ENCODE measurements at regions not wholly inside any gene's neighbourhood (a gene's known extent, or its start where the extent isn't known, plus 50 kb on each side); places are given as distances from the start of the nearest gene placed in this dataset.

DNA sequence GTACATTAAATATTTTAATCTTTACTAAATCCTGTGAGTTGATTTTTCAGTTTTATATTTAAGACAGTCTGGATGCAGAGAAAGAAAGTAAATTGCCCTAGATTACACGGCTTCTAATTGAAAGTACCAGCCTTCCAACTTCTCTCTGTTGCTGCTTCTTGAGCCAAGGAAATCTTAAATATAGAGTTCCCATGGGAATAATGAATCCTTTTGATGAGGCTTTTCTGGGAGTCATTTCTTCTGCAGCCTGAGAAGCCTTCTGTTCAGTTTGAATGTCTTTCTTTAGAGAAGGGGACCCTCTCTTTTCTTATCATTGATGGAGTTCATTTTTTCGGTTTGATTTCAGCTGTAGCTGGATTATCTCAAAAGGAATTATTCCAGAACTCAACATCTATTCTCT, 317.3 kb upstream of the PTPRD start:
- 83% methylated on average over 2 of the region's 2 CpGs for WGBS (ENCODE audit: low lambda C conversion rate, missing lambda C conversion rate)
- no peak overlapping the region for H2AFZ ChIP-seq
- no peaks in the 10 kb centered on the region for H3K27me3 ChIP-seq
- no peaks in the 10 kb centered on the region for H3K9me2 ChIP-seq (replicated peaks; ENCODE audit: insufficient read depth)
- H3K4me1 ChIP-seq (ENCODE audit: insufficient read depth): no peaks in the 10 kb centered on the region
- no peaks in the 10 kb centered on the region for H3K79me2 ChIP-seq
- no peak overlapping the region for H3K4me2 ChIP-seq
- H3K9me3 ChIP-seq (ENCODE audit: low read depth): no peaks in the 10 kb centered on the region
- TF ChIP-seq, protein P1, sequence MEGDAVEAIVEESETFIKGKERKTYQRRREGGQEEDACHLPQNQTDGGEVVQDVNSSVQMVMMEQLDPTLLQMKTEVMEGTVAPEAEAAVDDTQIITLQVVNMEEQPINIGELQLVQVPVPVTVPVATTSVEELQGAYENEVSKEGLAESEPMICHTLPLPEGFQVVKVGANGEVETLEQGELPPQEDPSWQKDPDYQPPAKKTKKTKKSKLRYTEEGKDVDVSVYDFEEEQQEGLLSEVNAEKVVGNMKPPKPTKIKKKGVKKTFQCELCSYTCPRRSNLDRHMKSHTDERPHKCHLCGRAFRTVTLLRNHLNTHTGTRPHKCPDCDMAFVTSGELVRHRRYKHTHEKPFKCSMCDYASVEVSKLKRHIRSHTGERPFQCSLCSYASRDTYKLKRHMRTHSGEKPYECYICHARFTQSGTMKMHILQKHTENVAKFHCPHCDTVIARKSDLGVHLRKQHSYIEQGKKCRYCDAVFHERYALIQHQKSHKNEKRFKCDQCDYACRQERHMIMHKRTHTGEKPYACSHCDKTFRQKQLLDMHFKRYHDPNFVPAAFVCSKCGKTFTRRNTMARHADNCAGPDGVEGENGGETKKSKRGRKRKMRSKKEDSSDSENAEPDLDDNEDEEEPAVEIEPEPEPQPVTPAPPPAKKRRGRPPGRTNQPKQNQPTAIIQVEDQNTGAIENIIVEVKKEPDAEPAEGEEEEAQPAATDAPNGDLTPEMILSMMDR (IDR thresholded peaks at IDR 0.05; ENCODE audit: poor library complexity): no peak
- no peak overlapping the region for H3K27ac ChIP-seq
- no peaks in the 10 kb centered on the region for H4K20me1 ChIP-seq (ENCODE audit: insufficient read depth, poor library complexity, severe bottlenecking)
- no peak overlapping the region for H3K4me3 ChIP-seq
- H3K36me3 ChIP-seq (replicated peaks; ENCODE audit: insufficient read depth, low read depth): no peaks in the 10 kb centered on the region
- no peak for DNase-seq (ENCODE audit: low spot score)

DNA sequence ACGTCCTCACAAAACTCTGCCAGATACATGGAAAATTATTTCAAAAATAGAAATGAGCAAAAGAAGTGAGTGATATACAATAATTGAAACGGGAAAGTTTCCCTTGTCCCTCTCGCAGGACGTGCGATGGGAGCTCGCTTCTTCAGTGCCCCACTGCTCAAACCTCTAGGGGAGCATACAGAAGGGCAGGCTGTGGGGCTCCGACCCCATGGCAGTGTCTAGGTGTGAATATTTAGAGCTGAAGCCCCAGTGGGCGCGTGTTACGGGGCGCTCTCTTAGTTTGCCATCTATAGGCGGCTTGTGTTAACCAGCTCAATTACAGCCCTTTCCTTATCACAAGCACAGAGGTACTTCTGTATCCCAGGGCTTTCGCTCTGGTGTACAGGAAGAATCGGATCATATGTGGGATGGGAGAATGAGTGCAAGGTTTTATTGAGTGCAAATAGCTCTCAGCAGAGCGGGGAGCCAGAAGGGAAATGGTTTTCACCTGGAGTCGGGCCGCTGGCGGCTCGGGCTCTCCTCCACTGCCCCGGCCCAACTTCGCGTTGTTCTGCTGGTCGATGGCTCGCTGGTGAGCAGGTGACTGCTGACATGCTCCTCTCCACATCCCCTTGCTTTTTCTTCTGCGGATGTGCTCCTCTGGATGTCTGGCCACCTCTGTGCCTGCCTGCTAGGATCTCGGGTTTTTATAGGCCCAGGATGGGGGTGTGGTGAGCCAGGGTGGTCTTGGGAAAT, 334.0 kb upstream of the PTPRD start:
- H3K9me2 ChIP-seq (replicated peaks; ENCODE audit: insufficient read depth): no peaks in the 10 kb centered on the region
- H4K20me1 ChIP-seq (ENCODE audit: insufficient read depth, poor library complexity, severe bottlenecking): no peaks in the 10 kb centered on the region
- H3K27me3 ChIP-seq: no peaks in the 10 kb centered on the region
- H3K36me3 ChIP-seq (replicated peaks; ENCODE audit: insufficient read depth, low read depth): no peaks in the 10 kb centered on the region
- no peak overlapping the region for H3K27ac ChIP-seq
- TF ChIP-seq, protein P1 (IDR thresholded peaks at IDR 0.05; ENCODE audit: poor library complexity): no peak
- DNase-seq (ENCODE audit: low spot score): no peak
- WGBS (ENCODE audit: low lambda C conversion rate, missing lambda C conversion rate): 96% methylated on average over 26 of the region's 26 CpGs
- no peaks in the 10 kb centered on the region for H3K9me3 ChIP-seq (ENCODE audit: low read depth)
- no peaks in the 10 kb centered on the region for H3K4me1 ChIP-seq (ENCODE audit: insufficient read depth)
- no peak overlapping the region for H3K4me3 ChIP-seq
- H3K79me2 ChIP-seq: no peaks in the 10 kb centered on the region
- no peak overlapping the region for H2AFZ ChIP-seq
- H3K4me2 ChIP-seq: no peak overlapping the region

GRCh38 chr9:10957878-10958277, 345.1 kb upstream of the PTPRD start:
- H3K79me2 ChIP-seq: no peaks in the 10 kb centered on the region
- no peaks in the 10 kb centered on the region for H3K9me3 ChIP-seq (ENCODE audit: low read depth)
- H4K20me1 ChIP-seq (ENCODE audit: insufficient read depth, poor library complexity, severe bottlenecking): no peaks in the 10 kb centered on the region
- DNase-seq (ENCODE audit: low spot score): no peak
- H3K27me3 ChIP-seq: no peaks in the 10 kb centered on the region
- no peaks in the 10 kb centered on the region for H3K4me1 ChIP-seq (ENCODE audit: insufficient read depth)
- no peak overlapping the region for H3K4me3 ChIP-seq
- no peaks in the 10 kb centered on the region for H3K36me3 ChIP-seq (replicated peaks; ENCODE audit: insufficient read depth, low read depth)
- H3K9me2 ChIP-seq (replicated peaks; ENCODE audit: insufficient read depth): no peaks in the 10 kb centered on the region
- no peak overlapping the region for H2AFZ ChIP-seq
- H3K4me2 ChIP-seq: peak overlapping the region; percentile 13
- no peak overlapping the region for H3K27ac ChIP-seq
- TF ChIP-seq, protein P1 (IDR thresholded peaks at IDR 0.05; ENCODE audit: poor library complexity): no peak
- TF ChIP-seq EZH2phosphoT487 (IDR thresholded peaks at IDR 0.05; ENCODE audit: low read depth, severe bottlenecking, unreplicated experiment) (no peak), EZH2 (IDR thresholded peaks at IDR 0.05; ENCODE audit: borderline replicate concordance) (no peak)

- no peak for DNase-seq (ENCODE audit: low spot score)
- Histone ChIP-seq H2AFZ (no peak overlapping the region), H3K9me3 (ENCODE audit: low read depth) (no peaks in the 10 kb centered on the region), H3K27ac (no peak overlapping the region), H3K4me1 (ENCODE audit: insufficient read depth) (no peaks in the 10 kb centered on the region), H3K36me3 (replicated peaks; ENCODE audit: insufficient read depth, low read depth) (no peaks in the 10 kb centered on the region), H3K9me2 (replicated peaks; ENCODE audit: insufficient read depth) (no peaks in the 10 kb centered on the region), H3K4me2 (no peak overlapping the region), H3K79me2 (no peaks in the 10 kb centered on the region), H3K27me3 (no peaks in the 10 kb centered on the region), H4K20me1 (ENCODE audit: insufficient read depth, poor library complexity, severe bottlenecking) (no peaks in the 10 kb centered on the region), H3K4me3 (no peak overlapping the region)
- 94% methylated on average over 4 of the region's 4 CpGs for WGBS (ENCODE audit: low lambda C conversion rate, missing lambda C conversion rate)
- TF ChIP-seq, protein P1 (IDR thresholded peaks at IDR 0.05; ENCODE audit: poor library complexity): no peak
- no peak for TF ChIP-seq EZH2 (IDR thresholded peaks at IDR 0.05; ENCODE audit: borderline replicate concordance)
- no peak for TF ChIP-seq EZH2phosphoT487 (IDR thresholded peaks at IDR 0.05; ENCODE audit: low read depth, severe bottlenecking, unreplicated experiment)
Observed at GRCh38 chr9:10961883-10962282, 349.1 kb upstream of the PTPRD start.

All from hepatocyte (in vitro differentiated cells).